NCI-H2171 treated with DMSO at 0.1 percent for 48 hours (cell line): ENCODE measurements at regions not wholly inside any gene's neighbourhood (a gene's known extent, or its start where the extent isn't known, plus 50 kb on each side); places are given as distances from the start of the nearest gene placed in this dataset.

ENCODE experiments used
- DNase-seq: peaks from one replicate; lab custom pipeline; 2025; lab: John Stamatoyannopoulos, UW

- DNase-seq, result peak; percentile 6
Observed at GRCh38 chr11:70796648-70797227, 398.4 kb downstream of the CTTN start.

DNA sequence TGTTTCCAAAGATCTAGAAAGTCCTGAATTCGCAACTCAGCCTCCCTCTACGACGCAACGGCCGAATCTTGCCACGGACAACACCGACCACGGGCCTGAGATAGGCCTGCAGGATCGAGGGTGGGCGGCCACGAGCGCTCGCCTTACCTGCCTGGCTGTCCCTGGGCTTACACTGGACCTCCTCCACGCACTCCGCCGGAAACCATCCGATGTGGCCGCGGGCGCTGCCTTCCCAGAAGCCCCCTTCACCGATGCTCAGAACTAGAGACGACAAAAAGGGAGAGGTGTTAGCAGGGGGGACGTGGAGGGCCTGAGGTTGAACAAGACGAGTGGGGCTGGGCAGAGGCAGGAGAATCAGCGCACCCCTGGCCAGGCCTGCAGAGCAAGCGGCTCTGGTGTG is 400.0 kb downstream of the CTTN start:
- DNase-seq, result no peak

- DNase-seq, result no peak
Observed at GRCh38 chr11:70799386-70799785, 401.1 kb downstream of the CTTN start.

GRCh38 chr11:70802185-70802584 is 403.9 kb downstream of the CTTN start:
- DNase-seq, result no peak

- DNase-seq, result no peak
Observed at GRCh38 chr11:70804139-70804837, 406.0 kb downstream of the CTTN start.

GRCh38 chr11:70805243-70805642 is 406.9 kb downstream of the CTTN start:
- no peak for DNase-seq

- DNase-seq, result no peak
Observed at GRCh38 chr11:70805971-70806370, 407.6 kb downstream of the CTTN start.

DNA sequence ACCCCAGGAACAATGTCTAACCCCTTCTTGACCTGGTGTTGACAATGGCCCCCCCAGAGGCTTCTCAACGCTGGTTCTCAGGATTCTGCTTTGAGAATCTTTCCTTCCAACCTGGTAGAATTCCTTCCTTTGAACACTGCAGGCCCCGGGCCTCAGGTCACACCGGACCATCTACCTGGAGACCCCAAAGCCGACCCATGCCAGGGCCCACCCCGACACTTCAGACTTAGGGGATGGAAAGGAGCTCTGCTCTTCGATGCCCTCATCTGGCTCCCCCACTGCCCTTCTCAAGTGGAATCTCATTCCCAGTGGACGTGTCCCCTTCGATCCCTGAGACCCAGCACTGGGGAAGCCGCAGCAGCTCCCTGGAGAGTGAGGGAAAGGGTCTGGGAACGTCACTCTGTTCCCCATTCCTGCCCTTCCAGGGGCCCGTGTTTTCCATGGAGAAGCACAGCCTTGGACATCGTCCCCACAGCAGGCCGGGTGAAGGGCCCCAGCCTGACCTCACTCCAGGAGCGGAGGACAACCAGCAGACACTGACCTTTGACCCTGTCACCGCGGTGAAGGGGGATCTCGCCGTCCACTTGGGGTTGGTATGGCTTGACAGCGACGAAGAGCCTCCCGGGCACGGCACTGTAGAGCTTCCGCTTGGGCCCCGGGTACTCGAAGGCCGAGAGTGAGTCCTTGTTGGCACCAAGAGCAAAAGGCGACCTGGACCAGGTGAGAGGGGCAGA is 408.3 kb downstream of the CTTN start:
- DNase-seq, result no peak

- DNase-seq, result no peak
Observed at GRCh38 chr11:70807195-70807543, 408.8 kb downstream of the CTTN start.

- DNase-seq, result no peak
Observed at GRCh38 chr11:70808686-70809375, 410.5 kb downstream of the CTTN start.

GRCh38 chr11:70810133-70810532 is 411.8 kb downstream of the CTTN start:
- DNase-seq, result no peak

DNA sequence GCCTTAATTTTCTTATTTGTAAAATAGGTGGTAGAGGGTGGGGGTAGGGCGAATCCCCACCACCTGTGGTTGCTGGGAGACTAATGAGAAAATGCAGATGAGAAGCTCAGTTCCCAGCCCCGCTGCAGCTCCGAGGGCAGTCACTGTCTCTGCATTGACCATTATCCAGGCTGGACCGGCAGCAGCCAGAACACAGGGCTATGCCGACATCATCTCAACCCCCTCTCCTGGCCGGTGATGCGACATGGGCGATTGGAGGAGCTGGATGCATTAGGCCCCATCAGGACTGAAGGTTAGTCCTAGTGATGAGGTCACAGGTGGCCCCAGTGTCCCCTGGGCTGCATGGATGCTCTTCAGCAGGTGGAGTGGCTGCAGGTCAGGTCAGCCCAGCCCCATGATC is 412.4 kb downstream of the CTTN start:
- DNase-seq, result no peak

DNA sequence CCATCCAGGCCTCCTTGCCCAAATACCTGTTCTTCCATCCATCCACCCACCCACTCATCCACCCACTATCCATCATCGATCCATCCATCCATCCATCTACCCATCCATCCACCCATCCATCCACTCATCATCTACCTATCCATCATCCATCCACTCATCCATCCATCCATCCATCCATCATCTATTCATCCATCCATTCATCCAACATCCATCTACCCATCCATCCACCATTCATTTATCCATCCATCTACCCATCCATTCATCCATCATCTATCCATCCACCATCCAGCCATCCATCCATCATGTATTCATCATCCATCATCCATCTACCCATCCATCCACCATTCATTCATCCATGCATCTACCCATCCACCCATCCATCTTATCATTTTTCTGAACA is 413.2 kb downstream of the CTTN start:
- no peak for DNase-seq

DNA sequence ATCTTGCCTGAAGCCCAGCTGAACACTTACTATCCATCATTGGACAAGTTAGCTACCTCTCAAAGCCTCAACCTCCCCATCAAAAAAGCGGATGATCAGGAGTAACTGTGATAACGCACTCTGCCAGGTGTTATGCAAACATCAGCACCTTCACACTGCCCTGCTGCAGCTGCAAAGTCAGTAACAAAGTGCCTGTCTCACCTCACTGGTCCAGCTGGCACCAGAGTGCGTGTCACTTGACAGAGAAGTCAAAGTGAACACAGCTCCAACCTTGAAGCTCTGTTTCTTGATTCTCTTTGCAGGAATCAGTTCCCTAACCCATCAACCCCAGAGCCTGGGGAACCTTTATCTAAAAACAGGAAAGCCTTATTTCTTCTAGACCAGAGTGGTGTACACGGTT is 413.6 kb downstream of the CTTN start:
- DNase-seq, result no peak

GRCh38 chr11:70812472-70812871 is 414.1 kb downstream of the CTTN start:
- no peak for DNase-seq

DNA sequence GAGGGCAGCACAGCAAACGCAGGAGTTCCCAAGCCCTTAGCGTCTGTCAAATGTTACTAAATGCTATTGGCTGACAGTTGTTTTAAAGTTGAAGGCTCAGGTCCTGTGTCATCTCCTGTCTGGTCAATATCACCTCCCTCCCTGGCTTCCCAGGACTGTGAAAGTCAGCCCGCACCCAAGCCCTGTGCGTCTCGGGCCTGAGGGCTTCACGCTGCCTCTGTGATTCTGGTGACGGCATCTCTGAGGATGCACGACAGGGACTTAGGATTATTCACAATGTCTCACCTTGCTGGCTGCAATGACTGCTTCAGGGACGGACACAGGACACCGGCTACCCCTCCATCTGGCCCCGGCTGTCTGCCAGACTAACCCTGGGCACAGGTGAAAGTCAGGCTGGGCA is 415.3 kb downstream of the CTTN start:
- DNase-seq, result no peak

- no peak for DNase-seq
Observed at GRCh38 chr11:70815485-70815832, 417.1 kb downstream of the CTTN start.

DNA sequence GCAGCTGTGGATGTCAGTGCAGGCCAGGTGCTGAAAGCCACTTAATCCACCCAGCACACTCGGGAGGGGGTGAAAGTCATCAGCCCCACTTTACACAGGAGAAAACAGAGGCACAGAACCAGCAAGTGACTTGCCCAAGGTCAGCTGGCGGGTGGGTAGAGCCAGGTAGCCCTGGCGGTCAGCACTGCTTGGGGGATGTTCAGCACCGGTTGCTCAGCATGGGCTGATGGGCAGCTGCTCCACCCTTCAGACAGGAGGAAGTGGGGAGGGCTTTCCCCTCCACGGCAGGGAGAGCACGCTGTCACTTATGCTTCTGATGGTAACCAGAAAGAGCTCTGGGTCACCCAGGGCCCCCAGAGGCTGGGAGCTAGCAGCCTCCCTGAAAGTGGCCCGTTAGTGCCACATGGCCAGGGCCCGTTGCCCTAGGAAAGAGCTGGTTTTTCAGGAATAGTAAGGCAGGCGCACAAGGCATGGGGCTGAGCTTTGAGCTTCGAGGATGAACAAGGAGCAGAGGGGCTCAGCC is 417.9 kb downstream of the CTTN start:
- no peak for DNase-seq

DNA sequence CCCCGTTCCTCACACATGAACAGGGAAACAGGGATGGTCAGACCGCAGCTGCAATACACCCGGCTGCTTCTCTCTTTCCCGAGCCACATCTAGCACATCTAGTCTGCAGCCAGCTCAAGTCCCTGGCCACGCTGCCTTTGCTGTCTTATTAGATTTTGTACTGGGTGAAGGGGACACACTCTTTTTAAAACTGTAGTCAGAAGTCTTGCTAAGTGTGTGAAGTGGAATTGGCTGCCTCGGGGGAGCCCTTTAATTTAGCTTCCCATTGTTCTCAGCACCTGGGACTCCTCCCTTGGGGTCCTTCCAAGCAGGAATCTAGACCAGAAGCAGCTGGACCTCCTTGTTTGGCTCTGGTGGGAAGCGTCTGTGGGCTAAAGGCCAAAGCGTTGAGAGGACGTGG is 420.0 kb downstream of the CTTN start:
- DNase-seq, result peak; percentile 6

DNA sequence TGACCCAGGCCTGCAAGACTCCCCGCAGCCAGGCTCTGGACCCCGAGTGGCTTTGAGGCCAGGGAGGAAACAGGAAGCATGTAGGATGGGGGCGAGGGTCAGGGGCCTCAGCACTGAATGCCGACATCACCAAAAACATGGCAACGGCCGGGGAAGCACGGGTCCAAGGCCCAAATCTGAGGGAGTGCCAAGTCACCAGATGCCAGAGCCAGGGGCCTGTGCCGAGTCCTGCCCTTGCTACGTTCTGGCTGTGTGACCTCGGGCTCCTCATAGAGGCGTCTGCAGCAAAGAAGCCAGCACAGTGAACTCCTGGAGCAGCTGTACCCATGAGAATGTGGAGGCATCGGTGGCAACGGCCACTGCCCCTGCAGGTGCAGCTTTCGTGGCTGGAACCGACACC is 420.7 kb downstream of the CTTN start:
- DNase-seq, result no peak

DNA sequence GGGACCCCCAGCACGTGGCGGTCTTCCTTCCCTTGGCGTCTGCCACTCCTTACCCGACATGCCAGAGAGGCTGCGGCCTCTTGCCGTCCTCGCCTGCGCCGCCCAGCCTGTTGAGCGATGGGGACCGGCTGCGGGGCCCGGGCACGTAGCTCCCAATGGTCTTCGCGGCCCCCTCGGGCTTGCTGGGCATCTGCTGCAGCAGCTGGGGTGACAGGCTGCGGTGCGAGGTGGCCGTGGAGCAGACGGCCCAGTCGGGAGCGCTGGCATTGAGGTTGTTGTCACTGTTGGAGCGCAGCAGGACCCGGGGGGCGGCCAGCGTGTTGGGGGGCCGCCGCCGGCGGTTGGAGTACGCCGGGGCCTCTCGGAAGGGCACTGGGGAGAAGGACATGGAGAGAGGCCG is 422.0 kb downstream of the CTTN start:
- no peak for DNase-seq

GRCh38 chr11:70820712-70821111 is 422.4 kb downstream of the CTTN start:
- no peak for DNase-seq

DNA sequence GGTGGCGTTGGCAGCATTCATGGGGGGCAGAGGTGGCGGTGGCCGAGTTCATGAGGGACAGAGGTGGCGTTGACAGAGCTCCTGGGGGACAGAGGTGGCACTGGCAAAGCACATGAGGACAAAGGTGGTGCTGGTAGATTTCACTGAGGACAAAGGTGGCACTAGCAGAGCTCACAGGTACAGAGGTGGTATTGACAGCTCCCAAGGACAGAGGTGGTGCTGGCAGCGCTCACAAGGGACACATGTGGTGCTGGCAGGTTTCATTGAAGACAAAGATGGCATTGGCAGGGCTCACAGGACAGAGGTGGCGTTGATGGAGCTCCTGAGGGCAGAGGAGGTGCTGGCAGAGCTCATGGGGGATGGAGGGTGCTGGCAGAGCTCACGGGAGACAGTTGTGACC is 425.4 kb downstream of the CTTN start:
- no peak for DNase-seq
